ENCODE measurements at regions not wholly inside any gene's neighbourhood (a gene's known extent, or its start where the extent isn't known, plus 50 kb on each side); places are given as distances from the start of the nearest gene placed in this dataset.
"Not testable (repeated sequence)": the region's sequence is repeated elsewhere in the genome, so short reads cannot be mapped to it uniquely, and the experiment has no call there.

DNA sequence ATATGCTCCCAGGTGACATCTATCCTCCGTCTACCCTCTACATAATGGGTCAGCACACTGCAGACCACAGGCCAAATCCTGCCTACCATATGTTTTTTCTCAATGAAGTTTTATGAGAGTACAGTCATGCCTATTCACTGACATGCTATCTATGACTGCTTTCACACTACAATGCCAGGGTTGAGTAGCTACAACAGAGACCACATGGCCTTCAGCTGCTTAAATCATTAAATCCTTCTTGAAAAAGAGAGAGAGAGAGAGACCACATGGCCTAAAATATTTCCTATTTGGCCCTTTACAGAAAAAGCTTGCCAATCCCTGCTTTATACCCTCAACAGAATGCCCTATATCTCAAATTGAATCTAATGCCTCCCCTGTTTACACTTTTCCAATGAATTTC, 119.8 kb upstream of the CCDC180 start:
- intact Hi-C loops (cut with DNase I); ATAC-seq; DNase-seq (ENCODE audit: low spot score): not testable (repeated sequence)

GRCh38 chr9:97186493-97186892, 121.0 kb upstream of the CCDC180 start:
- intact Hi-C loops (cut with DNase I): no loop called here
- DNase-seq (ENCODE audit: low spot score) (no peak), ATAC-seq (no peak)

DNA sequence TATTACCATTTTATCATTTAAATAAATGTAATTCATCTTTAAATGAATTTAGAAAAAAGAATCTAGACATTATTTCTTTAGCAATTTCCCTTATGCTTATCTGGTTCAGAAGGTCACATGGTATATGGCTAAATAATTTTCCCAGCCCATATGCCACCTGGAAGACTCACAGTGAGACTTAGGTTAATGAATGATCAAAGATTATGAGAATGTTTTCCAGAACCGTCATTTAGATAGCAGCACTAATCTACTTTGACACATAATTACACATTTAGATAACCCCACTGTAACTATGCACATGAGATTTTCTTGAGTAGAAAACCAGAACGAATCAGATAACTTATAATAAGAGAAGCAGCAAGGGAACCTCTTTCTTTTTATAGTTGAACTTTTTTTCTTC, 124.9 kb upstream of the CCDC180 start:
- not testable (repeated sequence) for ATAC-seq; DNase-seq (ENCODE audit: low spot score)

GRCh38 chr9:97179616-97180015, 127.8 kb upstream of the CCDC180 start:
- no peak for DNase-seq (ENCODE audit: low spot score)
- intact Hi-C loops (cut with DNase I): no loop called here
- ATAC-seq: no peak

More for the DNA sequence above, 124.9 kb upstream of the CCDC180 start:
- intact Hi-C loops (cut with DNase I): not testable (repeated sequence)

DNA sequence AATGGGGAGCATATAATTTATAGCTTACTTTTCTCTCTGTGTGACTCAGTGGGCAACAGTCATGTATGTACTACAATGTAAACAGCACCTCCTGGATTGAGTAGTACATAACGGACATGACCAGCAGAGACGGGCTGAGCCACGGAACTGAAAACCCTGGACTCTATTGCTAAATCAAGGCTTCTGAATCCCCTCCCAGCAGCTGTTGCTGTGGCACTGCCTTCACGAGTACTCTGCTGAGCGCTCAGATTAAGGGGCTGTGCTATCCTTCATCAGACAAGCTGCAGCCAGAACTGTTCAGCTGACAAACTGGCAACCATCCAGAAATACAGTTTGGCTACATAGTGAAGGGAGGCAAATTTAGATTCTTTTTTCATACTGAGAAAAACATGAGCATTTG, 131.3 kb upstream of the CCDC180 start:
- DNase-seq (ENCODE audit: low spot score): no peak
- no peak for ATAC-seq

GRCh38 chr9:97168174-97168573, 129.2 kb upstream of the CTSV start:
- DNase-seq (ENCODE audit: low spot score); ATAC-seq; intact Hi-C loops (cut with DNase I): not testable (repeated sequence)

More for the DNA sequence above, 131.3 kb upstream of the CCDC180 start:
- intact Hi-C loops (cut with DNase I): no loop called here

DNA sequence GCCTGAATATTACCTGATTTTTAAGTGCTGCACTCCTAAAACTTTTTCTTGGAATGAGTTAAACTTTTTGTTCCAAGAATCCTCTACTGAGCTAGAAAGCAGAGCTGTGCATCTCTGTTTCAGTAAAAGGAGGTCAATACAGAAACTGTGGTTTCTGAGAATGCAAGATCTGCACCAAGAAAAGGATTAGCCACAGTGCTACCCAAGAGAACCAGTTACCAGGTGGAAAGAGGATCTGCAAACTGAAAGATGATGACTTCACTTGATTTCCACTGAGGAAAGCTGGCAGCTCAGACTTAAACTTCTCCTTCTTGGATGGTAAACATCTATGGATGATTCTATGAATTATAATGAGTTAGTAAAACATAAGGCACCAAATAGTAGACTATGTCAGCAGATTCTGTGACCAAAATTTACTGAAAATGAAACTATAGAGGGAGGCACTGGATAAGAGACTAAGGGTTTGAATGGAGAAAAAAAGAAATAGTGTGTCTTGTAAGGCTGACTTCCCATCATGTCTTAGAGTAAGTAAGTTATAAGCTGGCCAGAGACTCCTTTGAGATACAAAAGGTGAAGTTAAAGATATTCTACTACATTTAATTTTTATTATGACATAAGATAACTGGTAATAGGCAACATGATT, 127.7 kb upstream of the CTSV start:
- ATAC-seq; DNase-seq (ENCODE audit: low spot score); intact Hi-C loops (cut with DNase I): not testable (repeated sequence)

DNA sequence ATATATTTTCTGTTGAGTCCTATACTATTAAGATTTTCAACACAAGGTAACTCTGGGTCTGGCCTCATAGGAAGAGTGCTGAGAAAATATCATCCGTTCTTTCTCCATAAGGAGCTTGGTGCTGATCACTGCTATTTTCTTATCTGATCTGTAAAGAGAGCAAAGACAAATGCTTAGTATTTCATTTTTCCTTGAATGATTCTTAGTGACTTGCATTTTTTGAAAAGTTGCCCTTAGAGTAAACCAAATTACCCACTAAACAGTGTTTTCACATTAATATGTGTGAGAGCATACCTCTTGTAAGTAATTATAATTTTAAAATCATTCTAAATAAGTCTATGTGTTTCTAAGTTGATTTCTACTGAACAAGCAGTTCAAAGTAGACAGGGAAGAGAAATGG, 121.3 kb upstream of the CTSV start:
- intact Hi-C loops (cut with DNase I): no loop called here
- DNase-seq (ENCODE audit: low spot score) (no peak), ATAC-seq (no peak)

GRCh38 chr9:97158722-97159121, 119.8 kb upstream of the CTSV start:
- DNase-seq (ENCODE audit: low spot score); ATAC-seq; intact Hi-C loops (cut with DNase I): not testable (repeated sequence)

DNA sequence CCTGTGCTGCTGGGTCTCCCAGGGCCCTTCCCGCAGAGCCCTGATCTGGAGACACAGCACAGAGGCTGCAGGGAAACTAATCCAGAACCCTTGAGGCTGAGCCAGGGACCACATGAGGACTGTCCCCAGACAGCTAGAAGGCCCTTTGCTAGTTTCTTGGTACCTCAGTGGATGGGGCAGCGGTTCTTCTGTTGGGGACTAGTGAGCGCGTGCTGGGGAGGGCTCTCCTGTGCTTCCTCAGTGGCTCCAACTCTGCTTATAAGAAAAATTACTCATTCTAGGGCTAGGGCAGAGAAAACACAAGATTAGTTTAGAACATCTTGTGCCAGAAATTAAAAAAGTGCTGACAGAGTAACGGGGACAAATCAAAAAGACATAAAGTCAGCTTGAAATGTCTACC, 116.5 kb upstream of the CTSV start:
- DNase-seq (ENCODE audit: low spot score): not testable (repeated sequence)

GRCh38 chr9:97153967-97154366, 115.0 kb upstream of the CTSV start:
- DNase-seq (ENCODE audit: low spot score) (no peak), ATAC-seq (no peak)
- intact Hi-C loops (cut with DNase I): no loop called here

More for the DNA sequence above, 116.5 kb upstream of the CTSV start:
- ATAC-seq; intact Hi-C loops (cut with DNase I): not testable (repeated sequence)

- ATAC-seq; DNase-seq (ENCODE audit: low spot score); intact Hi-C loops (cut with DNase I): not testable (repeated sequence)
Observed at GRCh38 chr9:97153160-97153559, 114.2 kb upstream of the CTSV start.

- intact Hi-C loops (cut with DNase I); ATAC-seq: not testable (repeated sequence)
Observed at GRCh38 chr9:97150471-97150870, 111.5 kb upstream of the CTSV start.

GRCh38 chr9:97148428-97148827, 109.5 kb upstream of the CTSV start:
- ATAC-seq; DNase-seq (ENCODE audit: low spot score); intact Hi-C loops (cut with DNase I): not testable (repeated sequence)

More at GRCh38 chr9:97150471-97150870, 111.5 kb upstream of the CTSV start:
- DNase-seq (ENCODE audit: low spot score): not testable (repeated sequence)

DNA sequence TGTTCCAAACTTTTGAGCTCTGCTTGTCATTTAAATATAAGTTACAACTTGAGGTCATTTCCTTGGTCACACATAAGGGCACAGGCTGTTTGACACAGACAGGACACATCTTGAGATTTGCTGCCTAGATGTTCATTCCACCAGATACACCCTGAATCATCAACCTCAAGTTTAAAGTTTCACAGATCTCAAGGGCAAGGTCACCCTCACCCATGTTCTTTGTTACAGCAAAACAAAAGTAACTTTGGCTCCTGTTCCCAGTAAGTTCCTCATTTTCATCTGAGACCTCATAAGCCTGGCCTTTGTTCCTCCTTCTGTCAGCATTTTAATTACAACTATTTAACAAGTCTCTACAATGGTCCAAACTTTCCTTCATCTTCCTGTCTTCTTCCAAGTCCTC, 106.7 kb upstream of the CTSV start:
- DNase-seq (ENCODE audit: low spot score); ATAC-seq; intact Hi-C loops (cut with DNase I): not testable (repeated sequence)

DNA sequence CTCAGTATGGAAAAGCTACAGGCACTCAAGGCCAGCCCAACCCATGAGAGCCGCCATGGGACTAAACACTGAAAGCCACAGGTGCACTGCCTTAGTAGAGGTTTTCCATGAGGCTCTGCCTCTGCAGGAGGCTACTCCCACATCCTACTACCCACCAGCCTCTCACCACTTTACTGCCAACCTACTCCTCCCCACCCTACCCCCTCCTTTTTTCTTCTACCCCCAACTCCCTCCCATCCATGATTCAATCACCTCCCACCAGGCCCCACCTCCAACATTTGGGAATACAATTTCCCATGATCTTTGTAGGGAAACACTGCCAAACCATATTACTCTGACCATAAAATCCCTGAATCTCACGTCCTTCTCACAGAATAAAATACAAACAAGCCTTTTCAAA, 101.6 kb upstream of the CTSV start:
- intact Hi-C loops (cut with DNase I): no loop called here
- DNase-seq (ENCODE audit: low spot score) (no peak), ATAC-seq (no peak)

GRCh38 chr9:97136421-97136820, 97.5 kb upstream of the CTSV start:
- DNase-seq (ENCODE audit: low spot score) (no peak), ATAC-seq (no peak)
- intact Hi-C loops (cut with DNase I): no loop called here

DNA sequence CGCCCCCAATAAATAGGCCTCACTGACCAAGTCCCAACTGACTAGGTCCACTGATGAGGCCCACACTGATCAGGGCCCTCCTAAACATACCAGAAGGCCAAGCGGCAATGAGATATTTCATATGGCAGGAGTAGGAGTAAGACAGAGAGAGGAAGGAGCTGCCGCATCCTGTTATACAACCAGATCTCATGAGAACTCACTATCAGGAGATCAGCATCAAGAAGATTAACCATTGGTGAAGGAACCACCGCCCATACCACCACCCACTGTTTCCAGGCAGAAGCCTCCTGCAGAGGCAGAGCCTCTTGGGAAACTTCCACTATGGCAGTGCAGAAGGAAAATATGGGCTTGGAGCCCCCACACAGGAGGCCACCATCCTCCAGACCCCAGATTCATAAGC, 95.0 kb upstream of the CTSV start:
- ATAC-seq; DNase-seq (ENCODE audit: low spot score); intact Hi-C loops (cut with DNase I): not testable (repeated sequence)

GRCh38 chr9:97132865-97133264, 93.9 kb upstream of the CTSV start:
- ATAC-seq (no peak), DNase-seq (ENCODE audit: low spot score) (no peak)
- intact Hi-C loops (cut with DNase I): no loop called here

DNA sequence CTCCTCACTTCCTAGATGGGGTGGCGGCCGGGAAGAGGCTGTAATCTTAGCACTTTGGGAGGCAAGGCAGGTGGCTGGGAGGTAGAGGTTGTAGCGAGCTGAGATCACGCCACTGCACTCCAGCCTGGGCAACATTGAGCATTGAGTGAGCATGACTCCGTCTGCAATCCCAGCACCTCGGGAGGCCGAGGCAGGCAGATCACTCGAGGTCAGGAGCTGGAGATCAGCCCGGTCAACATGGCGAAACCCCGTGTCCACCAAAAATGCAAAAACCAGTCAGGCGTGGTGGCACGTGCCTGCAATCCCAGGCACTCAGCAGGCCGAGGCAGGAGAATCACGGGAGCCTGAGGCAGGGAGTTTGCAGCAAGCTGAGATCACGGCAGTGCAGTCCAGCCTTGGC, 91.9 kb upstream of the CTSV start:
- ATAC-seq; DNase-seq (ENCODE audit: low spot score); intact Hi-C loops (cut with DNase I): not testable (repeated sequence)

DNA sequence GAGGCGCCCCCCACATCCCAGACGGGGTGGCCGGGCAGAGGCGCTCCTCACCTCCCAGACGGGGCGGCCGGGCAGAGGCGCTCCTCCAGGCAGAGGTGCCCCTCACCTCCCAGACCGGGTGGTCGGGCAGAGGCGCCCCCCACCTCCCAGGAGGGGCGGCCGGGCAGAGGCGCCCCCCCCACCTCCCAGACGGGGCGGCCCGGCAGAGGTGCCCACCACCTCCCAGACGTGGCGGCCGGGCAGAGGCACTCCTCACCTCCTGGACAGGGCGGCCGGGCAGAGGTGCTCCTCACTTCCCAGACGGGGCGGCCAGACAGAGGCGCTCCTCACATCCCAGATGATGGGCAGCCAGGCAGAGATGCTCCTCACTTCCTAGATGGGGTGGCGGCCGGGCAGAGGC, 91.4 kb upstream of the CTSV start:
- intact Hi-C loops (cut with DNase I); ATAC-seq; DNase-seq (ENCODE audit: low spot score): not testable (repeated sequence)

Measured in sciatic nerve (tissue), 2 donors.